OCI-LY7 (cell line): ENCODE measurements at regions not wholly inside any gene's neighbourhood (a gene's known extent, or its start where the extent isn't known, plus 50 kb on each side); places are given as distances from the start of the nearest gene placed in this dataset.

Experiments
- BruUV-seq: library from RNA; stranded (reverse); fragments of 400-500 nt; replicated peaks from 2 replicates; lab custom pipeline; 2021; lab: Mats Ljungman, UMichigan
- CTCF ChIA-PET: fragments of 300-600 bp; sonication (Branson Sonifier 250); formaldehyde crosslinking; loops from one replicate; lab custom pipeline; 2022; ENCODE audit warnings: antibody characterized with exemption; ENCODE audit not compliant: unreplicated experiment; lab: Charles Lee
- POLR2A ChIA-PET: fragments of 300-600 bp; sonication (Branson Sonifier 250); formaldehyde crosslinking; loops from one replicate; lab custom pipeline; 2022; ENCODE audit warnings: antibody characterized with exemption; lab: Charles Lee
- DNase-seq: peaks from one replicate; pipeline ENCODE4 v3.0.0-alpha.2; 2015; ENCODE audit warnings: low spot score
- H2AFZ ChIP-seq: fragments of 200-600 bp; sonication (generic), shearing (Covaris generic); 2 replicates; pipeline ENCODE4 v1.6.1; 2014; ENCODE audit warnings: mild to moderate bottlenecking, antibody characterized with exemption, low read length, moderate library complexity
- H3K27ac ChIP-seq: fragments of 200-600 bp; sonication (generic); 2 replicates; pipeline ENCODE4 v1.5.1; 2014; ENCODE audit warnings: mixed run types, low read depth, mild to moderate bottlenecking, moderate library complexity, low read length, inconsistent platforms; ENCODE audit not compliant: poor library complexity, severe bottlenecking
- H3K36me3 ChIP-seq: fragments of 200-600 bp; sonication (generic); 2 replicates; pipeline ENCODE4 v1.6.1; 2014; ENCODE audit warnings: mild to moderate bottlenecking, antibody characterized with exemption, low read length, moderate library complexity, mixed read lengths; ENCODE audit not compliant: insufficient read depth
- H3K4me1 ChIP-seq: fragments of 200-600 bp; sonication (generic); 2 replicates; pipeline ENCODE4 v1.5.1; 2014; ENCODE audit warnings: mild to moderate bottlenecking, low read length; ENCODE audit not compliant: insufficient read depth, poor library complexity, severe bottlenecking
- H3K4me2 ChIP-seq: fragments of 200-600 bp; sonication (generic); 2 replicates; pipeline ENCODE4 v1.6.1; 2014; ENCODE audit warnings: mild to moderate bottlenecking, low read length
- H3K4me3 ChIP-seq: fragments of 200-600 bp; sonication (generic); 2 replicates; pipeline ENCODE4 v1.5.1; 2014; ENCODE audit warnings: mild to moderate bottlenecking, low read depth, low read length; ENCODE audit not compliant: poor library complexity, severe bottlenecking
- H3K79me2 ChIP-seq: fragments of 200-600 bp; sonication (generic); 2 replicates; pipeline ENCODE4 v1.6.1; 2016; ENCODE audit warnings: low read depth, mild to moderate bottlenecking, low read length, moderate library complexity, mixed read lengths; ENCODE audit not compliant: insufficient read depth
- H3K9me2 ChIP-seq: fragments of 200-600 bp; sonication (generic); 2 replicates; pipeline ENCODE4 v1.6.1; 2016; ENCODE audit warnings: mild to moderate bottlenecking, low read length, mixed read lengths; ENCODE audit not compliant: insufficient read depth
- H3K9me3 ChIP-seq: fragments of 200-600 bp; sonication (generic); 2 replicates; pipeline ENCODE4 v1.6.1; 2014; ENCODE audit warnings: mild to moderate bottlenecking, mixed run types, low read length, mixed read lengths
- H4K20me1 ChIP-seq: fragments of 200-600 bp; sonication (generic); 2 replicates; pipeline ENCODE4 v1.6.1; 2014; ENCODE audit warnings: mild to moderate bottlenecking, antibody characterized with exemption, low read length, moderate library complexity, mixed read lengths; ENCODE audit not compliant: insufficient read depth
- CTCF ChIP-seq: fragments of 200-600 bp; sonication (generic); conservative IDR thresholded peaks from 2 replicates; pipeline ENCODE4 v1.5.1; 2014; ENCODE audit warnings: mild to moderate bottlenecking, antibody characterized with exemption, low read length, moderate library complexity, mixed read lengths
- EZH2phosphoT487 ChIP-seq: fragments of 200-600 bp; sonication (generic); IDR thresholded peaks from 2 replicates; pipeline ENCODE4 v1.6.1; 2018; ENCODE audit warnings: low read depth, borderline replicate concordance, mild to moderate bottlenecking, mixed run types, antibody characterized with exemption, low read length, moderate library complexity, mixed read lengths
- intact Hi-C: fragments of 100-400 bp; cut with micrococcal nuclease; formaldehyde crosslinking; loops from one replicate; pipeline ENCODE4 v1.10.0; 2022; ENCODE audit not compliant: unreplicated experiment

DNA sequence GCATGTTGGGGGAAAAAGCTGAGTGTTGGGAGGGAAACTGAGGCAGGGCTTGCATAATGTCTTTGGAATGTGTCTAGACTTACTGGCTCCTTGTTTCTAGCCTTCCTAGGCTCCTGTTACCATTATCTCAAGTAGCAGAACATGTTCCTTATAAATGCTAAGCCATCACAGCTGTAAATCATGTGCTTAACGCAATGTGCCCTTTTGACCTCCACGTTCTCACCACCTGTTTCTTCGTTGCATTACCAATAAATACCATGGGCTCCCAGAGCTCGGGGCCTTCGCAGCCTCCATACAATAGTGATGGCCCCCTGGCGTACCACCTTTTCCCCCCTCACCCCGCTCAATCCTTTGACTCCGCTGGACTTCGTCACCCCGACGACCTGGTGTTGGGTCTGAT lies 54.0 kb upstream of the CWC22 start:
- no peaks in the 10 kb centered on the region for H4K20me1 ChIP-seq
- TF ChIP-seq CTCF: no peak
- TF ChIP-seq EZH2phosphoT487: no peak
- H3K9me2 ChIP-seq: no peaks in the 10 kb centered on the region
- H3K36me3 ChIP-seq: no peaks in the 10 kb centered on the region
- no peak overlapping the region for H3K4me3 ChIP-seq
- no peak overlapping the region for H2AFZ ChIP-seq
- H3K79me2 ChIP-seq: no peaks in the 10 kb centered on the region
- no TSS peak for BruUV-seq
- no peaks in the 10 kb centered on the region for H3K4me1 ChIP-seq
- H3K4me2 ChIP-seq: no peak overlapping the region
- no peak overlapping the region for H3K27ac ChIP-seq
- ChIA-PET POLR2A (interaction anchor here (0.9 to 1.4 kb wide), 2 partner anchors 15 to 78 kb away, joined by 3 read pairs; no protein-coding TSS in a partner anchor), CTCF (no interaction called here)
- intact Hi-C loops: no loop called here
- DNase-seq: no peak
- no peaks in the 10 kb centered on the region for H3K9me3 ChIP-seq

GRCh38 chr2:180058993-180059392 lies 51.9 kb upstream of the CWC22 start:
- Histone ChIP-seq H3K79me2 (no peaks in the 10 kb centered on the region), H3K9me2 (no peaks in the 10 kb centered on the region), H3K27ac (no peak overlapping the region), H3K4me3 (no peak overlapping the region), H3K9me3 (no peaks in the 10 kb centered on the region), H4K20me1 (no peaks in the 10 kb centered on the region), H3K4me1 (no peaks in the 10 kb centered on the region), H3K4me2 (no peak overlapping the region), H3K36me3 (no peaks in the 10 kb centered on the region), H2AFZ (no peak overlapping the region)
- no TSS peak for BruUV-seq
- intact Hi-C loops: no loop called here
- POLR2A ChIA-PET: no interaction called here
- DNase-seq: no peak
- TF ChIP-seq EZH2phosphoT487 (no peak), CTCF (no peak)
- CTCF ChIA-PET: no interaction called here

GRCh38 chr2:180057706-180058412 lies 50.8 kb upstream of the CWC22 start:
- TF ChIP-seq EZH2phosphoT487: no peak
- no peak for TF ChIP-seq CTCF
- Histone ChIP-seq H3K9me2 (no peaks in the 10 kb centered on the region), H3K27ac (no peak overlapping the region), H2AFZ (no peak overlapping the region), H3K36me3 (no peaks in the 10 kb centered on the region), H4K20me1 (no peaks in the 10 kb centered on the region), H3K79me2 (no peaks in the 10 kb centered on the region), H3K4me3 (no peak overlapping the region), H3K4me1 (no peaks in the 10 kb centered on the region), H3K4me2 (no peak overlapping the region), H3K9me3 (no peaks in the 10 kb centered on the region)
- intact Hi-C loops: no loop called here
- BruUV-seq: no TSS peak
- CTCF ChIA-PET: no interaction called here
- POLR2A ChIA-PET: interaction anchor here (0.5 kb wide), 1 partner anchor 722 kb away, joined by 3 read pairs; no protein-coding TSS in a partner anchor
- no peak for DNase-seq
